HepG2 (cell line): ENCODE measurements at regions not wholly inside any gene's neighbourhood (a gene's known extent, or its start where the extent isn't known, plus 50 kb on each side); places are given as distances from the start of the nearest gene placed in this dataset.
A peak's percentile ranks its signal among the peaks of the same experiment; 100 is the strongest.

Experiments
- CBX1 ChIP-seq: IDR thresholded peaks from one replicate; pipeline ENCODE4 v1.6.1; 2016; ENCODE audit warnings: antibody characterized with exemption, low read depth
- CREBL2 ChIP-seq: sonication (generic); formaldehyde crosslinking; IDR thresholded peaks from 2 replicates; pipeline ENCODE4 v1.8.1; 2023; ENCODE audit warnings: missing genetic modification reagents, mild to moderate bottlenecking, borderline replicate concordance
- IRF9 ChIP-seq: sonication (generic); formaldehyde crosslinking; IDR thresholded peaks from 2 replicates; pipeline ENCODE4 v1.8.0; 2022; ENCODE audit warnings: missing genetic modification reagents, mild to moderate bottlenecking, borderline replicate concordance
- KIAA2018 ChIP-seq: sonication (generic); formaldehyde crosslinking; IDR thresholded peaks from 2 replicates; pipeline ENCODE4 v1.5.0; 2020; ENCODE audit warnings: mild to moderate bottlenecking, missing genetic modification reagents, borderline replicate concordance
- REST ChIP-seq, 2 experiments: IDR thresholded peaks; 2 replicates each; pipeline ENCODE4 v1.6.1; 2011 to 2012; ENCODE audit warnings: low read length in 2 of 2, borderline replicate concordance in 1 of 2, low read depth in 1 of 2, mild to moderate bottlenecking in 1 of 2, moderate library complexity in 1 of 2
- SIN3A ChIP-seq: IDR thresholded peaks from 2 replicates; pipeline ENCODE4 v1.6.1; 2011; ENCODE audit warnings: low read depth, mild to moderate bottlenecking, control low read depth, low read length, borderline replicate concordance
- TGIF2 ChIP-seq: IDR thresholded peaks from 2 replicates; pipeline ENCODE4 v1.6.1; 2016; ENCODE audit warnings: control low read depth, missing compliant biosample characterization
- ZBTB44 ChIP-seq: sonication (generic); formaldehyde crosslinking; IDR thresholded peaks from 2 replicates; pipeline ENCODE4 v1.4.0; 2020; ENCODE audit warnings: missing genetic modification reagents
- ZNF501 ChIP-seq: sonication (generic); formaldehyde crosslinking; IDR thresholded peaks from 2 replicates; pipeline ENCODE4 v1.5.1; 2020; ENCODE audit warnings: mild to moderate bottlenecking, moderate library complexity, missing genetic modification reagents
- ZNF605 ChIP-seq: sonication (generic); formaldehyde crosslinking; IDR thresholded peaks from 2 replicates; pipeline ENCODE4 v1.8.0; 2022; ENCODE audit warnings: mild to moderate bottlenecking, missing genetic modification reagents
- ZNF766 ChIP-seq: sonication (generic); formaldehyde crosslinking; IDR thresholded peaks from 2 replicates; pipeline ENCODE4 v1.5.0; 2020; ENCODE audit warnings: missing genetic modification reagents, borderline replicate concordance
- ZNF816 ChIP-seq: sonication (generic); formaldehyde crosslinking; IDR thresholded peaks from 2 replicates; pipeline ENCODE4 v1.8.0; 2022; ENCODE audit warnings: missing genetic modification reagents, mild to moderate bottlenecking, borderline replicate concordance
- ZNF850 ChIP-seq: sonication (generic); formaldehyde crosslinking; conservative IDR thresholded peaks from 2 replicates; pipeline ENCODE4 v1.9.0; 2021; ENCODE audit warnings: mild to moderate bottlenecking, missing genetic modification reagents
- ZSCAN31 ChIP-seq: sonication (generic); formaldehyde crosslinking; IDR thresholded peaks from 2 replicates; pipeline ENCODE4 v1.5.0; 2020; ENCODE audit warnings: low read depth, mild to moderate bottlenecking, missing genetic modification reagents

- TF ChIP-seq ZNF501 (CRISPR knock-in tag) (0 out of 2 replicates have a peak, but pooled peaks have one; percentile 33), CBX1 (peak; percentile 75), ZBTB44 (CRISPR knock-in tag) (peak; percentile 90; the same call in 1 of the 2 replicates), ZNF605 (CRISPR knock-in tag) (no peak), ZNF816 (CRISPR knock-in tag) (0 out of 2 replicates have a peak, but pooled peaks have one; percentile 35), TGIF2 (CRISPR knock-in tag) (peak; percentile 59; the same call in 1 of the 2 replicates), KIAA2018 (CRISPR knock-in tag) (no peak), ZSCAN31 (CRISPR knock-in tag) (no peak), ZNF850 (CRISPR knock-in tag) (no peak), REST (IDR thresholded peaks at IDR 0.05; ENCODE audit: borderline replicate concordance in 1 of 2, low read depth in 1 of 2, low read length in 2 of 2) (peak; percentile 86 to 97), IRF9 (CRISPR knock-in tag) (no peak), ZNF766 (CRISPR knock-in tag) (peak; percentile 92; the same call in 1 of the 2 replicates), SIN3A (no peak), CREBL2 (CRISPR knock-in tag) (no peak)
Measured at GRCh38 chr20:60921022-60921622, 330.9 kb upstream of the CDH4 start (continued).
